IMR-90 (cell line): ENCODE measurements at regions not wholly inside any gene's neighbourhood (a gene's known extent, or its start where the extent isn't known, plus 50 kb on each side); places are given as distances from the start of the nearest gene placed in this dataset.
A peak's percentile ranks its signal among the peaks of the same experiment; 100 is the strongest.

Experiments
- ATAC-seq: fragments of 200-7000 bp; cut with Tn5 transposase; 2 replicates; pipeline ENCODE4 v1.9.1; 2020; ENCODE audit warnings: low read depth, mild to moderate bottlenecking, moderate library complexity
- BruUV-seq: library from RNA; stranded (reverse); fragments of 400-500 nt; replicated peaks from 2 replicates; lab custom pipeline; 2021; lab: Mats Ljungman, UMichigan
- CTCF ChIA-PET: fragments of 300-600 bp; formaldehyde crosslinking; extraction: SDS; loops from one replicate; lab custom pipeline; 2021; ENCODE audit warnings: antibody characterized with exemption; lab: Yijun Ruan, JAX
- POLR2A ChIA-PET: fragments of 300-600 bp; sonication (Branson Sonifier 250); formaldehyde crosslinking; loops from one replicate; lab custom pipeline; 2022; ENCODE audit warnings: antibody characterized with exemption; ENCODE audit not compliant: unreplicated experiment; lab: Charles Lee
- DNase-seq: peaks from one replicate; pipeline ENCODE4 v3.0.0; 2013
- H2AFZ ChIP-seq: replicated peaks from 2 replicates; pipeline ENCODE3; 2013; ENCODE audit warnings: low read length, mild to moderate bottlenecking; ENCODE audit not compliant: poor library complexity
- H2AK5ac ChIP-seq: 2 replicates; pipeline ENCODE4 v1.6.1; 2013; ENCODE audit warnings: low read depth, low read length, inconsistent platforms
- H2AK9ac ChIP-seq: replicated peaks from 2 replicates; pipeline ENCODE3; 2013; ENCODE audit warnings: mild to moderate bottlenecking, low read depth, low read length, moderate library complexity; ENCODE audit not compliant: poor library complexity
- H2BK120ac ChIP-seq: 2 replicates; pipeline ENCODE4 v1.6.1; 2013; ENCODE audit warnings: low read depth, low read length, inconsistent platforms
- H2BK15ac ChIP-seq: 3 replicates; pipeline ENCODE4 v1.6.1; 2013; ENCODE audit warnings: low read depth, low read length, inconsistent platforms
- H2BK20ac ChIP-seq: 2 replicates; pipeline ENCODE4 v1.6.1; 2013; ENCODE audit warnings: low read depth, mild to moderate bottlenecking, inconsistent platforms, low read length, moderate library complexity
- H2BK5ac ChIP-seq: 2 replicates; pipeline ENCODE4 v1.6.1; 2013; ENCODE audit warnings: mild to moderate bottlenecking, low read depth, low read length, inconsistent platforms; ENCODE audit not compliant: poor library complexity, severe bottlenecking
- H3K14ac ChIP-seq: replicated peaks from 2 replicates; pipeline ENCODE4 v1.6.1; 2013; ENCODE audit warnings: low read depth, low read length, inconsistent platforms
- H3K18ac ChIP-seq: 2 replicates; pipeline ENCODE4 v1.6.1; 2013; ENCODE audit warnings: low read depth, low read length, control low read depth
- H3K23ac ChIP-seq: 2 replicates; pipeline ENCODE4 v1.6.1; 2013; ENCODE audit warnings: low read depth, low read length, inconsistent platforms
- H3K27ac ChIP-seq: 2 replicates; pipeline ENCODE4 v1.5.1; 2013; ENCODE audit warnings: mild to moderate bottlenecking, control low read depth, low read length; ENCODE audit not compliant: insufficient read depth
- H3K27me3 ChIP-seq: 2 replicates; pipeline ENCODE4 v1.6.1; 2013; ENCODE audit warnings: low read length; ENCODE audit not compliant: control insufficient read depth, insufficient read depth
- H3K36me3 ChIP-seq: 2 replicates; pipeline ENCODE4 v1.6.1; 2013; ENCODE audit warnings: low read length, mixed read lengths; ENCODE audit not compliant: control insufficient read depth, insufficient read depth
- H3K4ac ChIP-seq: 2 replicates; pipeline ENCODE4 v1.6.1; 2013; ENCODE audit warnings: low read depth, low read length, inconsistent platforms
- H3K4me1 ChIP-seq: 2 replicates; pipeline ENCODE4 v1.6.1; 2013; ENCODE audit warnings: low read length, mixed read lengths; ENCODE audit not compliant: control insufficient read depth, insufficient read depth
- H3K4me2 ChIP-seq: 2 replicates; pipeline ENCODE4 v1.6.1; 2013; ENCODE audit warnings: low read depth, mild to moderate bottlenecking, control low read depth, low read length, moderate library complexity
- H3K4me3 ChIP-seq: 2 replicates; pipeline ENCODE4 v1.5.1; 2013; ENCODE audit warnings: low read depth, mild to moderate bottlenecking, control low read depth, low read length, moderate library complexity; ENCODE audit not compliant: insufficient read depth
- H3K56ac ChIP-seq: 2 replicates; pipeline ENCODE4 v1.6.1; 2013; ENCODE audit warnings: low read length, inconsistent platforms; ENCODE audit not compliant: insufficient read depth; ENCODE audit errors: extremely low read depth
- H3K79me1 ChIP-seq, 2 experiments: 2 replicates each; pipeline ENCODE4 v1.6.1; 2013; ENCODE audit warnings: low read length in 2 of 2, inconsistent platforms in 1 of 2, low read depth in 1 of 2
- H3K9ac ChIP-seq: 2 replicates; pipeline ENCODE4 v1.6.1; 2013; ENCODE audit warnings: low read depth, low read length, control low read depth
- H3K9me1 ChIP-seq: 2 replicates; pipeline ENCODE4 v1.6.1; 2013; ENCODE audit warnings: low read length, inconsistent platforms; ENCODE audit not compliant: insufficient read depth
- H3K9me3 ChIP-seq: 2 replicates; pipeline ENCODE4 v1.6.1; 2013; ENCODE audit warnings: low read length; ENCODE audit not compliant: control insufficient read depth, insufficient read depth
- H4K20me1 ChIP-seq: 2 replicates; pipeline ENCODE4 v1.6.1; 2013; ENCODE audit warnings: low read length, inconsistent platforms; ENCODE audit not compliant: insufficient read depth
- H4K5ac ChIP-seq: 2 replicates; pipeline ENCODE4 v1.6.1; 2013; ENCODE audit warnings: mild to moderate bottlenecking, low read depth, low read length, control low read depth
- H4K8ac ChIP-seq, 2 experiments: 2 replicates each; pipeline ENCODE4 v1.6.1; 2013; ENCODE audit warnings: low read depth in 2 of 2, low read length in 2 of 2, control low read depth in 1 of 2, inconsistent platforms in 1 of 2
- H4K91ac ChIP-seq: 2 replicates; pipeline ENCODE4 v1.6.1; 2013; ENCODE audit warnings: low read depth, low read length, inconsistent platforms; ENCODE audit not compliant: insufficient read depth
- BHLHE40 ChIP-seq: fragments of 150-350 bp; IDR thresholded peaks from 2 replicates; pipeline ENCODE4 v1.6.1; 2016; ENCODE audit warnings: mild to moderate bottlenecking, low read depth, low read length
- CEBPB ChIP-seq: IDR thresholded peaks from 2 replicates; pipeline ENCODE4 v1.6.1; 2012; ENCODE audit warnings: low read depth, low read length, improper control_type of control experiment
- CHD1 ChIP-seq: IDR thresholded peaks from 2 replicates; pipeline ENCODE4 v1.6.1; 2012; ENCODE audit warnings: low read depth, low read length, improper control_type of control experiment
- CTCF ChIP-seq: conservative IDR thresholded peaks from 2 replicates; pipeline ENCODE4 v1.5.1; 2012; ENCODE audit warnings: mild to moderate bottlenecking, low read depth, low read length, improper control_type of control experiment
- ELK1 ChIP-seq: fragments of 150-350 bp; IDR thresholded peaks from 2 replicates; pipeline ENCODE4 v1.6.1; 2016; ENCODE audit warnings: low read depth, mild to moderate bottlenecking, low read length, moderate library complexity, borderline replicate concordance
- MAFK ChIP-seq: IDR thresholded peaks from 2 replicates; pipeline ENCODE4 v1.6.1; 2012; ENCODE audit warnings: low read depth, low read length, improper control_type of control experiment
- MAZ ChIP-seq: IDR thresholded peaks from 2 replicates; pipeline ENCODE4 v1.6.1; 2012; ENCODE audit warnings: low read depth, mild to moderate bottlenecking, low read length, improper control_type of control experiment, moderate library complexity, borderline replicate concordance
- MXI1 ChIP-seq: IDR thresholded peaks from 2 replicates; pipeline ENCODE4 v1.6.1; 2012; ENCODE audit warnings: low read depth, mild to moderate bottlenecking, low read length, moderate library complexity, borderline replicate concordance
- POLR2A ChIP-seq: IDR thresholded peaks from 2 replicates; pipeline ENCODE4 v1.6.1; 2012; ENCODE audit warnings: mild to moderate bottlenecking, low read depth, low read length
- RAD21 ChIP-seq: IDR thresholded peaks from 2 replicates; pipeline ENCODE4 v1.6.1; 2012; ENCODE audit warnings: low read length, improper control_type of control experiment
- RCOR1 ChIP-seq: IDR thresholded peaks from 2 replicates; pipeline ENCODE4 v1.6.1; 2012; ENCODE audit warnings: mild to moderate bottlenecking, low read length, improper control_type of control experiment; ENCODE audit not compliant: insufficient replicate concordance
- RFX5 ChIP-seq: IDR thresholded peaks from 2 replicates; pipeline ENCODE4 v1.8.0; 2012; ENCODE audit warnings: low read depth, mild to moderate bottlenecking, low read length, moderate library complexity
- SMC3 ChIP-seq: fragments of 150-350 bp; IDR thresholded peaks from 2 replicates; pipeline ENCODE4 v1.6.1; 2016; ENCODE audit warnings: low read depth, mild to moderate bottlenecking, antibody characterized with exemption, low read length, moderate library complexity
- WGBS, 2 experiments: methylation state at CpG; one replicate each; pipeline versions ENCODE4 v1.1.5 to v1.1.7; 2013; ENCODE audit warnings: missing lambda C conversion rate in 2 of 2; ENCODE audit not compliant: insufficient read length in 1 of 2; ENCODE audit errors: extremely low coverage in 2 of 2; 5-methylcytosine and 5-hydroxymethylcytosine counted together
- dilution Hi-C: fragments of 300-500 bp; cut with HindIII; formaldehyde crosslinking; loops from one replicate; pipeline ENCODE4 v1.14.3; 2018; ENCODE audit warnings: low sequenced_read_pairs; ENCODE audit not compliant: unreplicated experiment
- in situ Hi-C: fragments of 300-500 bp; cut with MboI; formaldehyde crosslinking; loops from 3 replicates; pipeline ENCODE4 v1.14.3; 2019; ENCODE audit warnings: low sequenced_read_pairs, inconsistent platforms, mixed read lengths
- intact Hi-C: fragments of 100-400 bp; cut with micrococcal nuclease; formaldehyde crosslinking; loops from 2 replicates; pipeline ENCODE4 v1.10.0; 2022

GRCh38 chr3:151974067-151974466 lies 100.6 kb downstream of the SUCNR1 start:
- Histone ChIP-seq H3K36me3 (no peaks in the 10 kb centered on the region), H3K9me1 (no peaks in the 10 kb centered on the region), H3K27me3 (no peaks in the 10 kb centered on the region), H2BK15ac (no peak overlapping the region), H3K23ac (no peak overlapping the region), H3K27ac (no peak overlapping the region), H2AFZ (no peak overlapping the region), H4K8ac (no peak overlapping the region), H3K14ac (no peak overlapping the region), H4K91ac (no peak overlapping the region), H3K9me3 (no peaks in the 10 kb centered on the region), H3K18ac (no peak overlapping the region; the same call in 1 of the 2 replicates), H2BK5ac (no peak overlapping the region), H2BK20ac (no peak overlapping the region), H3K4ac (no peak overlapping the region), H3K4me1 (peaks cover 2% of the 10 kb centered on the region; the same call in 1 of the 2 replicates), H3K4me3 (no peak overlapping the region), H4K5ac (no peak overlapping the region), H3K4me2 (no peak overlapping the region), H2BK120ac (peak overlapping the region; percentile 5; the same call in 1 of the 2 replicates), H2AK9ac (no peak overlapping the region), H3K79me1 (no peaks in the 10 kb centered on the region; a peak in 1 of 4 replicates), H3K9ac (no peak overlapping the region), H2AK5ac (no peak overlapping the region), H3K56ac (no peak overlapping the region; the same call in 1 of the 2 replicates), H4K20me1 (no peaks in the 10 kb centered on the region)
- in situ Hi-C loops (no loop called here), dilution Hi-C loops (no loop called here), intact Hi-C loops (no loop called here)
- CTCF ChIA-PET, result no interaction called here
- no TSS peak for BruUV-seq
- DNase-seq (peak; percentile 36), ATAC-seq (no peak)
- TF ChIP-seq RFX5 (no peak), BHLHE40 (no peak), RAD21 (no peak), MXI1 (no peak), CTCF (no peak), ELK1 (no peak), RCOR1 (no peak), CEBPB (no peak), MAFK (no peak), MAZ (no peak), POLR2A (no peak), CHD1 (no peak), SMC3 (no peak)
- 67% methylated on average over 1 of the region's 3 CpGs; no CpG with 5 or more reads in 1 of the 2 experiments for whole genome bisulfite sequencing, 2 experiments
- POLR2A ChIA-PET, result no interaction called here
